Stimulated activated CD4-positive, alpha-beta T cell treated with anti-CD3 and anti-CD28 coated beads, Interleukin-4, amount 100 ng/mL, for 24 hours (primary cell): ENCODE measurements at regions not wholly inside any gene's neighbourhood (a gene's known extent, or its start where the extent isn't known, plus 50 kb on each side); places are given as distances from the start of the nearest gene placed in this dataset.
"Not testable (repeated sequence)": the region's sequence is repeated elsewhere in the genome, so short reads cannot be mapped to it uniquely, and the experiment has no call there.

Experiments used
- DNase-seq: peaks from one replicate; pipeline ENCODE4 v3.0.0-alpha.2; 2020

DNA sequence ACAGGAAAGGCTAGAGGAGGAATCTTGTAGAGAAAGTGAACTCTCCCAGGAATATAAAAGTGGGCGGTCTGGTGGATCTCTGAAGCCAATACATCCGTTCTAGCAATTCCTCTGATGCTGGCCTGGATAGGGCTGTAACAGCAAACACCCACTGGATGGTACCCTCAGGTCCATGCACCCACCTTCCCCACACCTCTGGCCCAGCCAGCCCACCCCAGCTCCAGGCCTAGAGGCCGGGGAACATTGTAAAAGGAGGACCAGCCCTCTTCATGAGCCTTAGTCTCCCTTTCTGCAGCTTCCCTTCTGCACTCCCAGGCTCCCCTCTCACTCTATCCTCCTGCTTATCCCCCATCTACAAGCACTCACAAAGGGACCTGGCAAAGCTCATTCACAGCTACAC, 443.9 kb downstream of the BUD13 start:
- no peak for DNase-seq

DNA sequence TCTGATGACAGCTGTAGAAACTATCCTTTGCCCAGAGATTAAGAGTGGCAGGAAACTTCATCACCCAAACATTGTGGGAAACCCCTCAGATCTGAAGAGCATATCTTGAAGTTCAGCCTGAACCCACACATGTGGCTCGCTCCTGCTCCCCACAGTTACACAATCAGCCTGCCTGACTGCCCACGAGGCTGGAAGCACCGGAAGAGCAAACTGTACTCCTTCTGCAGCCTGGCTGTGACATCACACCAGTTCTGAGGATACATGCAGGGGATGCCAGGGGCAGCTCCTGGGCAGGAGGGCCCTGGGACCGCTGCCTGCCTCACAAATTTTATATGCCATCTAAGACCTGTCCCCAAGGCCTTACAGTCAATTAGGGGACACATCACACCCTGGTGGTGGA, 444.4 kb downstream of the BUD13 start:
- DNase-seq = no peak

DNA sequence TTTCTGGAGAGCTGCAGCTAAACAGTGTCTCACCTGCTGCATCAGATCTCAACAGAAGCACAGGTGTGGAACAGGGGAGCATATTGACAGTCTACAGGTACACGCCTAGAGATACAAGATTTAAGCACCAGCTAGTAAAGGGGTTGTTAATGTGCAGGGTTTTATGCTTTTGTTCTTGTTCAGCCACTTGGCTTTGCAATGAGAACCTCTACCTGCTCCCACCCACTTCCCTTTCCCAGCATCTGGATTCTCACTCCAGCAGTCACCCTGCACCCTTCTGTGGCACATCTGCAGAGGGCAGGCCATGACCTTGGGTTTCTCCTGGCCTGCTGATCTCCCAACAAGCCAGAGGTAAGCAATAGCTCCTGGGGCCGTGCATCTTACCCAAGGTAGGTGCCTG, 446.6 kb downstream of the BUD13 start:
- DNase-seq = no peak

DNA sequence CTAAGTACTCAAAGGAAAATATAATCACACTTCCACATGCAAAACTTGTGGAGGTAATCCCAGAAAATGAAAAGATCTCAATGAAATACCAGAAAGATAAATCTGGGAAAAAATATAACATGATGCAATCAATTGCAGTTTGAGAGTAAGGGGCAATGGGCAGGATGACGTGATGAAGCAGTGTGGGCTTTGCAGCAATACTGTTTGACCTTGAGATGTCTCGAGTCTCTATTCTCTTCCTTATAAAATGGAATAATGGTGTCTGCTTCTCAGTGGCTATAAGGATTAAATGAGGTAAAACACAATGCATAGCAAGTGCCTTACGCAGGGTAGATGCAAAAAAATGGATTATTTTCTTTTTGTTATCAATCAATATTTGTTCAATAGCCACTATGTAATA, 447.5 kb downstream of the BUD13 start:
- DNase-seq = no peak

GRCh38 chr11:116324077-116324476, 448.7 kb downstream of the BUD13 start:
- DNase-seq = not testable (repeated sequence)

DNA sequence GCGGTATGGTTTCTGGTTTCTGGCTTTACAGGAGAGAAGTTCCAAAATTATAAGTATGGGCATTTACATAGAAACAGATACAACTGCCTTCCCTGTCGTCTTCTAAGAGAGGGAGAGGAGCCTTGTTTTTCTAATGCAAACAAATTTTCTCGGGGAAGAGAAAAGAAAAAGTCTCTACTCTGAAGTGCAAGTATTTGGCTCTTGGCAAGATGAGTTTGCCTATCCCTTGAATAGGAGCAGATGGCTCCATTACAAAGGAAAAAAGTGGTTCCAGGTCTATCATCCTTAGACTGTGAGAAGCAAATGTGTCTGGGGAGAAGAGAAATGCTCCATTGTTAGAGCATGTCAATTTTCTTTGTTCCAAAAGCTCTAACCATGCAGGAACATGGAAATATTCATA, 455.6 kb downstream of the BUD13 start:
- DNase-seq = no peak

- DNase-seq = no peak
Measured at GRCh38 chr11:116314006-116314405, 458.8 kb downstream of the BUD13 start.

- no peak for DNase-seq
Measured at GRCh38 chr11:116312570-116313391, 460.0 kb downstream of the BUD13 start.

DNA sequence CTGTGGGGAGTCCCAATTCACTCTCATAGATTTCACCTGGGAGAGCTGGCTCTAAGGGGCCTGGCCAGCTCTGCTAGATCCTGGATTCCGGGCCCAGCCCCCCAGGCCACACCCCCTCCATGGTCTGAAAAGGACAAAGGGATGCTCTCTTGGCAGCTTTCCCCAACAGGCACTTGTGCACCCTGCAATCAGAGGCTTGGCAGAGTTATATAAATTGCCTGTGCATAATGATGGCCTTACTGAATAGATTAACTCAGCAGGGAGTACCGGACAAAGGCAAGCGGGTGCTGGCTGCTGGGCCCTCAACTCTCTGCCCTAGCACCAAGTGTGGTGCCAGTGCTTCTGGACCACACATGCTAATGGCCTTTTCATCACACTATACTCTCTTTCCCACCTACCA, 461.6 kb downstream of the BUD13 start:
- no peak for DNase-seq

- DNase-seq = no peak
Measured at GRCh38 chr11:116310698-116311097, 462.1 kb downstream of the BUD13 start.

DNA sequence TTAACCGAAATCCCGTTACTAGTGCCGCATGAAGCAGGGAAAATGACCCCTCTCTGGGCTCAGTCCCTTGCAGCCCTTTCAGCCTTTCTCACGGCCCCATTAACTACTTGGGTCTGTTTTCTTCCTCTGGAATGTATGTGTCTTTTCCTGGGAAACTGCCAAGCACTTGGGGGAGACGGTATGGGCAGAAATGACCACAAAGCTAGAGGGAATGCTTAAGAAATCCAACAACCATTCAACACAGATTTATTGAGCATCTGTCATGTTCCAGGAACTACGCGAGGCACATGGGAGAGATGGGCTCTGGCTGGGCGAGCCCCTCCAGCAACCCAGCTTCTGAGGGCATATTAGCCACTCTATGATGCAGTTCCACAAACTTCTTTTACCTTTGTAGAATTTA, 462.6 kb downstream of the BUD13 start:
- no peak for DNase-seq

- DNase-seq = no peak
Measured at GRCh38 chr11:116309446-116309845, 463.3 kb downstream of the BUD13 start.

GRCh38 chr11:116302756-116303155, 470.0 kb downstream of the BUD13 start:
- DNase-seq = no peak

DNA sequence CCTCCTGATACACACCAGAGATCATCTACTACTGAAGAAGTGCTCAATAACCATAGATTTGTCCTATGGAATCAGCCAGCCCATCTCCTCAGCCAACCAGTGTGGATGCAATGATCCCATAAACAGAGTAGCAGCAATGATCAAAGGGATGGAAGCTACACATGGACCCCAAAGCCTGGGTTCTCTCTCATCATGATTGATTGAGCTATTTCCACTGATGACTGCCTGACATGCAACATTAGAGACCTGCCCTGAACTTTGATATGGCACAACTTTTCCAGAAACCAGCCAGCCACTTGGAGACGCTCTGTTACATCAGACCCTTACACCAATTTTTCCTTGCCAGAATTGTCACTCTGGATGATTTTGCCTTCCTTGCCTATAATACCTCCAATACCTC, 471.6 kb downstream of the BUD13 start:
- DNase-seq = no peak

DNA sequence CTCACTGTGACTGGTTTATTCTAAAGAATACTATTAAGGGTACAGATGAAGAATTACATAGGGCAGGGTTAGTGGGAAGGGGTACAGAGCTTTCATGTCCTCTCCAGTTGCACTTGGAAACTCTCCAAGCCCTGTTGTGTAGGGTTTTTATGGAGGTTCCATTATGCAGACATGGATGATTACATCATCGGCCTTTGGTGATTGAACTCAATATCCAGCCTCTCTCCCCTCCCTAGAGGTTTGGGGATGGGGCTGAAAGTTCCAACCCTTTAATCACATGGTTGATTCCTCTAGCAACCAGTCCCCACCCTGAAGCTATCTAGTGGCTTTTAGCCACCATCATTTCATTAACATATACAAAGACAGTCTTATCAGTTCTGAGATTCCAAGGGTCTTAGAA, 472.6 kb downstream of the BUD13 start:
- no peak for DNase-seq

DNA sequence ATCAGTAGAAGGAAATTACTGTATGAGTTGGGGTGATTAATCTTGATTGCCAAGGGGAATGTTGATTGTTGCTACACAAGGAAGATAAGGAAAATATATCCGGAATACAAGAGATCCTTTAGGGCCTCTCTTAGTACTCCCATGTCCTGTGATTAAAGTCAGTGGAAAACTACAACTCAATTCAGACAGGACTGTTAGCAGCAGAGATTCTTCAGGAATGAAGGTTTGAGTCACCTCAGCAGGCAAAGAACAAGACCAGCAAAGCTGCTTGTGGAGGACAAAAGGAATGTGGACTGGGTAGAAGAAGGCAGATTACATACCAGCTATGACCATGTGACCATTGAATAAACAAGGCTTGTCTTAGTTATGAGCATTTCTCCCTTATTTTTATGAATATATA, 478.2 kb downstream of the BUD13 start:
- no peak for DNase-seq

- no peak for DNase-seq
Measured at GRCh38 chr11:116287866-116288265, 484.9 kb downstream of the BUD13 start.

- no peak for DNase-seq
Measured at GRCh38 chr11:116285026-116285425, 487.8 kb downstream of the BUD13 start.

- DNase-seq = no peak
Measured at GRCh38 chr11:116283300-116283699, 489.5 kb downstream of the BUD13 start.

GRCh38 chr11:116282481-116282880, 490.3 kb downstream of the BUD13 start:
- no peak for DNase-seq

DNA sequence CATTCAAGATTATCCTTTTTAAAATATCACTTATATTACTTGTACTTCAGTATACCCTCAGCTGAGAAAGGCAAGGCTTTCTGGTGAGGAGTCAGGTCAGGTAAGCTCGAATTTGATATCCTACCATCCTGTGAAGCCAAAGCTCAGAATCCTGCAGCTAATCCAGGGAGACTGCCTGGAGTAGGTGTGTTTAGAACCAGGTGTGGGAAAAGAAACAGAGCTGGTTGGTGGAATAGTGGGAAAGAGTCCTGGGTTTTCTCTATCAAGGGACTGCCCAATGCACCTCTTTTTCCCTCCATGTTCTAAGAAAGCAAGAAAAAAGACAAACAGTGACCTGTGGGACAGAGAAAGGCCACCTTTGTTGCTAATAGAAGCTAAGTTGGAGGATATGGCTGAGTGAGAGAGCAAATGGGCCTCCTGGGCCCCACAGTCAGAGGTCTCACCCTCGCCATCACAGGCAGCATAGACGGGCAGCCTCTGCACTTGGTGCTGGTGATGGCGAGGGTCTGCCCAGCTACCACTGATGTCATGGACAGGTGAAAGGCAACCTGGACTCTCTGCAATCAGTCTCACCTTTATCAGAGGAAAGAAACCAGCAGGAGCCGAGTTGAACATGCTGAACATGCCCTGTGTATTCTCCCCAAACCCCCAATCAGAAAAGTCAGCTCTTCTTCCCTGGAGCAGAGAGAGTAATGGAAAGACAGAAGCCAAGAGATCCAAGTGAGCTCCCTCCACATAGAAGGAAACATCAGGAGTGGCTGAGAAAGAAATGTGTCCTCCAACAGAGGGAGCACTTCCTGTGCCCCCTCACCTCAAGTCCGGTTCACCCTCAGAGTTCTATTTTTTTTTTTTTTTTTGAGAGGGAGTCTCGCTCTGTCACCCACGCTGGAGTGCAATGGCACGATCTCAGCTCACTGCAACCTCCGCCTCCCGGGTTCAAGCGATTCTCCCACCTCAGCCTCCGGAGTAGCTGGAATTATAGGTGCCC, 491.3 kb downstream of the BUD13 start:
- no peak for DNase-seq

GRCh38 chr11:116279511-116279910, 493.3 kb downstream of the BUD13 start:
- DNase-seq = no peak

DNA sequence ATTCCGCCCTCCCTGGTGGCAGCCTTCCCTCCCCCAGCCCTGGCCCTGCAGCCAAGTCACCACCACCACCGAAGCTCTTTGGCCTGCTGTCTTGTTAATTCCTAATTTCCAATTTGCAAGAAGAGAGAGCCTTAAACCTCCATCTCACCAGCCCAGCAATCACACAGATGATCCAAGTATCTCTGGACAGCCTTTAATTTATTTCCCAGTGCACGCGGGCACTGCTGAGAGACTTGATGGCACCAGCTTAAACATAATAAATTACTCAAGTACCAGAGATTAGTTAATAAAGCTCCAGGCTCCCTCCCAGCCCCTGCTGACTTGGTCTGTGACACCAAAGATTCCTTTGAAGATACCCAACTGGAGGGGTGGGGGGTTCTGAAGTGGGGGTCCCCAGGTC, 494.7 kb downstream of the BUD13 start:
- no peak for DNase-seq
